ENCODE measurements at regions not wholly inside any gene's neighbourhood (a gene's known extent, or its start where the extent isn't known, plus 50 kb on each side); places are given as distances from the start of the nearest gene placed in this dataset.

GRCh38 chr3:69665026-69665737 is 74.1 kb upstream of the MITF start:
- peak; percentile 59 for TF ChIP-seq GATA2 (IDR thresholded peaks at IDR 0.05; ENCODE audit: low read depth, low read length)
- TF ChIP-seq GATA3 (IDR thresholded peaks at IDR 0.05; ENCODE audit: low read depth, low read length) = no peak

Measured in SH-SY5Y (cell line).